ENCODE measurements at regions not wholly inside any gene's neighbourhood (a gene's known extent, or its start where the extent isn't known, plus 50 kb on each side); places are given as distances from the start of the nearest gene placed in this dataset.

- no peak overlapping the region for H3K4me2 ChIP-seq
- ChIA-PET POLR2A (no interaction called here), CTCF (interaction anchor here (1.1 kb wide), 1 partner anchor 18 kb away, joined by 3 read pairs; no protein-coding TSS in a partner anchor)
- H3K4me1 ChIP-seq (ENCODE audit: control insufficient read depth in 1 of 2, insufficient read depth in 2 of 2, low read depth in 1 of 2, low read length in 1 of 2): no peaks in the 10 kb centered on the region; a peak in 1 of 4 replicates
- H3F3A ChIP-seq (replicated peaks; ENCODE audit: insufficient read depth): no peaks in the 10 kb centered on the region
- no peaks in the 10 kb centered on the region for H3K79me2 ChIP-seq (ENCODE audit: insufficient read depth)
- no peaks in the 10 kb centered on the region for H3K9me3 ChIP-seq
- no peak overlapping the region for H3K9ac ChIP-seq
- H3K27ac ChIP-seq (ENCODE audit: low read depth in 2 of 2, low read length in 1 of 2): no peak overlapping the region; a peak in 1 of 4 replicates
- H3K9me2 ChIP-seq: no peaks in the 10 kb centered on the region
- H3K4me3 ChIP-seq (ENCODE audit: low read depth in 2 of 2, low read length in 1 of 2): no peak overlapping the region
- TF ChIP-seq CHD2 (IDR thresholded peaks at IDR 0.05; ENCODE audit: low read length, partially characterized antibody) (no peak), FOXM1 (IDR thresholded peaks at IDR 0.05; ENCODE audit: low read depth) (no peak), FOXJ3 (CRISPR knock-in tag; IDR thresholded peaks at IDR 0.05) (no peak), ZBTB33 (IDR thresholded peaks at IDR 0.05; ENCODE audit: borderline replicate concordance, low read depth) (no peak), RFX5 (IDR thresholded peaks at IDR 0.05; ENCODE audit: low read length) (no peak), PBX3 (IDR thresholded peaks at IDR 0.05) (no peak), YY1 (IDR thresholded peaks at IDR 0.05; ENCODE audit: low read depth) (no peak), POLR2AphosphoS5 (IDR thresholded peaks at IDR 0.05; ENCODE audit: low read depth, low read length) (no peak), TEAD4 (IDR thresholded peaks at IDR 0.05; ENCODE audit: borderline replicate concordance, insufficient read depth) (no peak), NFIC (IDR thresholded peaks at IDR 0.05; ENCODE audit: borderline replicate concordance) (no peak), MEF2A (IDR thresholded peaks at IDR 0.05; ENCODE audit: borderline replicate concordance, low read depth) (no peak), REST (IDR thresholded peaks at IDR 0.05; ENCODE audit: low read depth, low read length) (no peak), TAF1 (IDR thresholded peaks at IDR 0.05; ENCODE audit: borderline replicate concordance, low read depth, low read length) (no peak), SIN3A (IDR thresholded peaks at IDR 0.05; ENCODE audit: borderline replicate concordance, low read depth, low read length) (no peak)
- no peaks in the 10 kb centered on the region for H4K20me1 ChIP-seq (ENCODE audit: insufficient read depth)
- 94% methylated on average over 4 of the region's 4 CpGs for WGBS (ENCODE audit: low lambda C conversion rate)
- DNase-seq: no peak
- H2AFZ ChIP-seq (ENCODE audit: low read depth): peak overlapping the region; percentile 36; the same call in 1 of the 2 replicates
- H3K27me3 ChIP-seq (ENCODE audit: insufficient read depth): no peaks in the 10 kb centered on the region
- H3K36me3 ChIP-seq (replicated peaks in 1 of 2; ENCODE audit: control insufficient read depth in 1 of 2, insufficient read depth in 2 of 2, low read length in 1 of 2): no peaks in the 10 kb centered on the region
These were observed 79.2 kb upstream of the PPP1R3C start for GRCh38 chr10:91711885-91712680.

Measured in SK-N-SH (cell line).